Loucy (cell line): ENCODE measurements at regions not wholly inside any gene's neighbourhood (a gene's known extent, or its start where the extent isn't known, plus 50 kb on each side); places are given as distances from the start of the nearest gene placed in this dataset.

Source experiments
- H2AFZ ChIP-seq: fragments of 200-600 bp; sonication (generic); 2 replicates; pipeline ENCODE4 v1.6.0; 2016; ENCODE audit warnings: antibody characterized with exemption, mild to moderate bottlenecking, low read length, moderate library complexity
- H3F3A ChIP-seq: fragments of 200-600 bp; 2 replicates; pipeline ENCODE4 v1.6.0; 2016; ENCODE audit warnings: antibody characterized with exemption, low read depth, mild to moderate bottlenecking
- H3K27me3 ChIP-seq: fragments of 200-600 bp; sonication (generic); 2 replicates; pipeline ENCODE4 v1.6.1; 2014; ENCODE audit warnings: low read length, mild to moderate bottlenecking; ENCODE audit not compliant: insufficient read depth, poor library complexity, severe bottlenecking
- H3K36me3 ChIP-seq: fragments of 200-600 bp; sonication (generic); 2 replicates; pipeline ENCODE4 v1.6.1; 2016; ENCODE audit warnings: low read length; ENCODE audit not compliant: insufficient read depth
- H3K4me1 ChIP-seq: fragments of 200-600 bp; sonication (generic); 2 replicates; pipeline ENCODE4 v1.5.1; 2014; ENCODE audit warnings: low read length, mild to moderate bottlenecking; ENCODE audit not compliant: insufficient read depth, poor library complexity, severe bottlenecking
- H3K4me2 ChIP-seq: fragments of 200-600 bp; sonication (generic); 2 replicates; pipeline ENCODE4 v1.6.0; 2014; ENCODE audit warnings: antibody characterized with exemption, low read length, low read depth, mild to moderate bottlenecking; ENCODE audit not compliant: poor library complexity, severe bottlenecking
- H3K4me3 ChIP-seq: fragments of 200-600 bp; sonication (generic); 2 replicates; pipeline ENCODE4 v1.5.1; 2014; ENCODE audit warnings: low read length, mild to moderate bottlenecking, mixed read lengths; ENCODE audit not compliant: poor library complexity, severe bottlenecking
- H3K79me2 ChIP-seq: fragments of 200-600 bp; sonication (generic); 2 replicates; pipeline ENCODE4 v1.6.1; 2014; ENCODE audit warnings: low read length; ENCODE audit not compliant: insufficient read depth
- H3K9ac ChIP-seq: fragments of 200-600 bp; sonication (generic); 2 replicates; pipeline ENCODE4 v1.6.0; 2014; ENCODE audit warnings: mild to moderate bottlenecking, low read depth, low read length, moderate library complexity; ENCODE audit not compliant: poor library complexity, severe bottlenecking
- H3K9me2 ChIP-seq: fragments of 200-600 bp; sonication (generic); replicated peaks from 2 replicates; pipeline ENCODE4 v1.6.1; 2016; ENCODE audit warnings: low read depth, low read length, mixed read lengths
- H3K9me3 ChIP-seq: fragments of 200-600 bp; sonication (generic); 2 replicates; pipeline ENCODE4 v1.6.1; 2014; ENCODE audit warnings: mild to moderate bottlenecking, antibody characterized with exemption, low read length, low read depth; ENCODE audit not compliant: insufficient read depth
- H4K20me1 ChIP-seq: fragments of 200-600 bp; sonication (generic); 2 replicates; pipeline ENCODE4 v1.6.0; 2014; ENCODE audit warnings: antibody characterized with exemption, low read length, mild to moderate bottlenecking; ENCODE audit not compliant: insufficient read depth, poor library complexity, severe bottlenecking
- EZH2phosphoT487 ChIP-seq: fragments of 200-600 bp; IDR thresholded peaks from 2 replicates; pipeline ENCODE4 v1.6.1; 2018; ENCODE audit warnings: antibody characterized with exemption, mild to moderate bottlenecking, moderate library complexity, borderline replicate concordance
- TF ChIP-seq, protein P1 (sequence below): fragments of 200-600 bp; sonication (generic); conservative IDR thresholded peaks from 2 replicates; pipeline ENCODE4 v1.5.1; 2014; ENCODE audit warnings: mild to moderate bottlenecking, antibody characterized with exemption, low read length

GRCh38 chr2:190815226-190815625 is 65.4 kb upstream of the GLS start:
- Histone ChIP-seq H3K9me3 (0 out of 2 replicates have a peak, but pooled peaks cover 7% of the 10 kb centered on the region), H3K36me3 (no peaks in the 10 kb centered on the region), H2AFZ (no peak overlapping the region), H3K4me3 (no peak overlapping the region), H4K20me1 (no peaks in the 10 kb centered on the region), H3K4me1 (peaks cover 22% of the 10 kb centered on the region), H3K9me2 (no peaks in the 10 kb centered on the region), H3K27me3 (no peaks in the 10 kb centered on the region), H3K9ac (no peak overlapping the region), H3K79me2 (no peaks in the 10 kb centered on the region), H3K4me2 (no peak overlapping the region), H3F3A (no peaks in the 10 kb centered on the region)
- TF ChIP-seq, protein P1, sequence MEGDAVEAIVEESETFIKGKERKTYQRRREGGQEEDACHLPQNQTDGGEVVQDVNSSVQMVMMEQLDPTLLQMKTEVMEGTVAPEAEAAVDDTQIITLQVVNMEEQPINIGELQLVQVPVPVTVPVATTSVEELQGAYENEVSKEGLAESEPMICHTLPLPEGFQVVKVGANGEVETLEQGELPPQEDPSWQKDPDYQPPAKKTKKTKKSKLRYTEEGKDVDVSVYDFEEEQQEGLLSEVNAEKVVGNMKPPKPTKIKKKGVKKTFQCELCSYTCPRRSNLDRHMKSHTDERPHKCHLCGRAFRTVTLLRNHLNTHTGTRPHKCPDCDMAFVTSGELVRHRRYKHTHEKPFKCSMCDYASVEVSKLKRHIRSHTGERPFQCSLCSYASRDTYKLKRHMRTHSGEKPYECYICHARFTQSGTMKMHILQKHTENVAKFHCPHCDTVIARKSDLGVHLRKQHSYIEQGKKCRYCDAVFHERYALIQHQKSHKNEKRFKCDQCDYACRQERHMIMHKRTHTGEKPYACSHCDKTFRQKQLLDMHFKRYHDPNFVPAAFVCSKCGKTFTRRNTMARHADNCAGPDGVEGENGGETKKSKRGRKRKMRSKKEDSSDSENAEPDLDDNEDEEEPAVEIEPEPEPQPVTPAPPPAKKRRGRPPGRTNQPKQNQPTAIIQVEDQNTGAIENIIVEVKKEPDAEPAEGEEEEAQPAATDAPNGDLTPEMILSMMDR, result no peak
- no peak for TF ChIP-seq EZH2phosphoT487

DNA sequence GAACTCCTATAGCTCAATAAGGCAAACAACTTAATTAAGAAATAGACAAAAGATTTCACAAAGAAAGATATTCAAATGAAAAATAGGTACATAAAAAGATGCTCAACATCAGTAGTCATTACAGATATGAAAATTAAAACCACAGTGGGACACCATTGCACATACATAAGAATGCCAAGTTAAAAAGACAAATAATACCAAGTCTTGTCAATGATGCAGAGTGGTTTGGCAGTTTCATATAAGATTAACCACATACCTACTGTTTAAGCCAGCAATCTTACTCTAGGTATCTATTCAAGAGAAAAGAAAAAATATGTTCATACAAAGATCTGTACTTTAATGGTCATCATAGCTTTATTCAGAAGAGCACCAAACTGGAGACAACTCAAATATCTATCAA is 63.5 kb upstream of the GLS start:
- Histone ChIP-seq H3K36me3 (no peaks in the 10 kb centered on the region), H3K9me3 (0 out of 2 replicates have a peak, but pooled peaks cover 7% of the 10 kb centered on the region), H3K4me1 (peaks cover 22% of the 10 kb centered on the region), H3K4me3 (no peak overlapping the region), H3F3A (no peaks in the 10 kb centered on the region), H3K9me2 (no peaks in the 10 kb centered on the region), H2AFZ (no peak overlapping the region), H4K20me1 (no peaks in the 10 kb centered on the region), H3K9ac (no peak overlapping the region), H3K79me2 (no peaks in the 10 kb centered on the region), H3K27me3 (no peaks in the 10 kb centered on the region), H3K4me2 (no peak overlapping the region)
- TF ChIP-seq EZH2phosphoT487, result no peak
- TF ChIP-seq, protein P1, result no peak

DNA sequence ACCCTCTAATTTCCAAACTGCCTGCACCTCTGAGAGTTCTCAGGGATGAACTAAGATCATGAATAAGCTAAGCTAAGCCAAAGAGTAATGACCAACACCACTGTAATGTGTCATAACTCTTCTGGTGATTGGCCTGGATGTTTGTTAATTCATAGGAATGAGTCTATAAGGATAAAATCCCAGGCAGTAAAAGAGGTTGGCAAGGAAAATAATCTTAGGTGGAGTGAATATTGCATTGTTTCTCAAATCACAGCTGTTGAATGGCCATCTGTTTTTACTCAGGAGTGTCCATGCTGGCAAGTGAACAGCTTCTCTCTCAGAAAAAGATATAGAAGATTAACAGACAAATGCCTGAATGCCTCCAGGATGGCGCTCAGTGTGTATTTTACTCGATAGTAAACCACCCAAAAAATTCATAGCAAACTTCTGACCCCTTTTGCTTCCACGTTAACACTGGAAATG is 60.8 kb upstream of the GLS start:
- no peaks in the 10 kb centered on the region for H3K36me3 ChIP-seq
- no peak for TF ChIP-seq EZH2phosphoT487
- TF ChIP-seq, protein P1, result no peak
- H3K4me2 ChIP-seq, result no peak overlapping the region
- H3K27me3 ChIP-seq, result no peaks in the 10 kb centered on the region
- H4K20me1 ChIP-seq, result no peaks in the 10 kb centered on the region
- no peaks in the 10 kb centered on the region for H3K79me2 ChIP-seq
- H2AFZ ChIP-seq, result no peak overlapping the region
- H3K9ac ChIP-seq, result no peak overlapping the region
- H3K9me2 ChIP-seq, result no peaks in the 10 kb centered on the region
- 0 out of 2 replicates have a peak, but pooled peaks cover 7% of the 10 kb centered on the region for H3K9me3 ChIP-seq
- H3K4me3 ChIP-seq, result no peak overlapping the region
- H3K4me1 ChIP-seq, result no peaks in the 10 kb centered on the region
- no peaks in the 10 kb centered on the region for H3F3A ChIP-seq
